ENCODE measurements at regions not wholly inside any gene's neighbourhood (a gene's known extent, or its start where the extent isn't known, plus 50 kb on each side); places are given as distances from the start of the nearest gene placed in this dataset.
"Not testable (repeated sequence)": the region's sequence is repeated elsewhere in the genome, so short reads cannot be mapped to it uniquely, and the experiment has no call there.

- no peak for FAIRE-seq
Measured at GRCh38 chr5:105088102-105088501, 1525.5 kb upstream of the NUDT12 start.

- FAIRE-seq = no peak
Measured at GRCh38 chr5:105057893-105058292, 1495.3 kb upstream of the NUDT12 start.

DNA sequence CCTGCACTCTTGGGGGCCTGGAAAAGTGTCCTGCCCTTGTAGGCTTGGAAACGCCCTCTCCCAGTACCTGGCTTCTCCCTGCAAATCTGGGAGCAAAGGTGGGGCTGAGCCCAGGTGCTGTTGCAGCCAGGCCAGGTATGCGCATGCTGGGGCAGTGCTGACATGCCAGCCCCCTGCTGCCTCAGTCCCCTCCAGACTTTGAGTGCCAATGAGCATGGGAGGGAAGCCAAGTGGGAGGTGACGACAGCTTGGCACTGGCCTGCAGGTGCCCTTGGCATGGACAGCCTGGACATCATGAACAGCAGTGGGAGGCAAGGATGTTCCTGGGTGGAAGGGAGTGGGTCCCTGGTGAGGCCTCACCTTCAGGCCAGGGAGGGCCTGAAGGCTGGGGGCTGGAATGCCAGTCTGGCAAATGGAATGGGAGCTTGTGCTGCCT is 1494.4 kb upstream of the NUDT12 start:
- FAIRE-seq = no peak

- FAIRE-seq = no peak
Measured at GRCh38 chr5:105054406-105054805, 1491.8 kb upstream of the NUDT12 start.

DNA sequence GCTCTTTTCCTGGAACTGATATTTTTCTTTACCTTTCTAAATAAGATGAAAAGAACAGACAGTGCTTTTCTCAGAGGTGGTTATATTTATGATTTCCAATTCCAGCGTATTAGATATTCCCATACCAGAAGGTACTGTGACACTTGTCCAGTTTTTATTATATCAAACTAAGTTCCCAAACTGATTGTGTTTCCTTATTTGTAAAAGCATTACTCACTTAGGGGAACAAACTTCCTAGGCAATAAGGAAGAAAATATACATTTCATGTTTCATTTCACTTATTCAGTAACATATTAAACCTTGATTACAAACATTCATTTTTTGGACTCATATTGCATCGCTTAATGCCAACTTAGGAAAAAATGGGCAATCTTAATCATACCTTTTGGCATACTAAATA is 1480.0 kb upstream of the NUDT12 start:
- FAIRE-seq = no peak

DNA sequence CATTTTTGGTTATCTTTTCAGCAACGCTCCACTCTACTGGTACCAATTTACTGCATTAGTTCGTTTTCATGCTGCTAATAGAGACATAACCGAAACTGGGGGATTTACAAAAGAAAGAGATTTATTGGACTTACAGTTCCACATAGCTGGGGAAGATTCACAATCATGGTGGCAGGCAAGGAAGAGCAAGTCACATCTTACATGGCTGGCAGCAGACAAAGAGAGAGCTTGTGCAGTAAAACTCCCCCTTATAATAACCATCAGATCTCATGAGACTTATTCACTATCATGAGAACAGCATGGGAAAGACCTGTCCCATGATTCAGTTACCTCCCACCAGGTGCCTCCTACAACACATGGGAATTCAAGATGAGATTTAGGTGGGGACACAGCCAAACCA is 1474.2 kb upstream of the NUDT12 start:
- not testable (repeated sequence) for FAIRE-seq

- FAIRE-seq = no peak
Measured at GRCh38 chr5:105034401-105034763, 1471.8 kb upstream of the NUDT12 start.

GRCh38 chr5:105033637-105034400 is 1471.2 kb upstream of the NUDT12 start:
- no peak for FAIRE-seq

DNA sequence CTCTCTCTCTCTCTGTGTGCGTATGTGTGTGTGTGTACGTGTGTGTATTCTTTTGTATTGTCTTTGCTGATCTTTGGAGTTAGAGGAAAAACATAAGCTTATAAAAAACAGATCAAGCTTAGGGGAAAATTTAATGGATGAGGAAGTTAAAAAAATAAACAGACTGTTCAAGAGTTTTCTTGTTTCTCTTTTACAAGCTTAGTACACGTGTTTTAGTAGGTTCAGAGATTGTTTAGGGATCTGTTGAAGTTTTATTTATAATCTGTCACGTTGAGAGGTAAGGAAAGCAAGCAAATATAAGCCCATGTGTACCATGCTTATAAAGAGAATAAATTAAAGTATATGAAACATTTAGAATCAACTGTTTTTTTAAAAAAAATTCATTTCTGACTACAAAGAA is 1470.3 kb upstream of the NUDT12 start:
- peak; percentile 67 for FAIRE-seq

- no peak for FAIRE-seq
Measured at GRCh38 chr5:105030153-105030552, 1467.6 kb upstream of the NUDT12 start.

DNA sequence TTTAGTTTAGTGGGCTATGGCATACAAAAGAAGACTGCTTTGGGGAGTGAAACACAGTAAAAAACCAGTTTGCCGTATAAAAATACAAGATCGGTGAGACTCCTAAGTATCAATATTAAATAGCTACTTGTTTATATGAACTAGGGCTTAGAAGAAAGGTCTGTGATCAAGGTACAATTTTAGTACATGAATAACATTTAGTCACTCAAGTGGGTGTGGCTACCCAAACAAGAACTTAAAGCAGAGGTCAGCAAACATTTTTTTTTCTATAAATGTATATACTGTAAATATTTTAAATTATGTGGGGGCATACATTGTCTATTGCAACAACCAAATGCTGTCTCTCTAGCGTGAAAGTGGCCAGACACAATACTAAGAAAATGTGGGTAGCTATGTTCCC is 1452.5 kb upstream of the NUDT12 start:
- no peak for FAIRE-seq

- FAIRE-seq = no peak
Measured at GRCh38 chr5:104998572-104998971, 1436.0 kb upstream of the NUDT12 start.

DNA sequence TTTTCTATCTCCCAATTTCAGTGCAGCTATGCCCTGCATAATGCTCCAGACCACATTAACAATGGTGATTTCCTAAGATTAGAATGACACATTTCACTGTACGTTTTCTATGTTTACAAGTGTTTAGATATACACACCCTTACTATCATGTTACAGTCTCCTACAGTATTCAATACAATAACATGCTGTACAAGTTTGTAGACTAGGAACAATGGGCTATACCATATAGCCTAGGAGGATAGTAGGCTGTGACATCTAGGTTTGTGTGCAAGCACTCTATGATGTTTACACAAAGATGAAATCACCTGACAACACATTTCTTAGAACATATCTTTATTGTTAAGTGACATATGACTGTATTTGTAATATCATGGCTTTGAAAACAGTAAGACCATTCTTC is 1435.6 kb upstream of the NUDT12 start:
- no peak for FAIRE-seq

DNA sequence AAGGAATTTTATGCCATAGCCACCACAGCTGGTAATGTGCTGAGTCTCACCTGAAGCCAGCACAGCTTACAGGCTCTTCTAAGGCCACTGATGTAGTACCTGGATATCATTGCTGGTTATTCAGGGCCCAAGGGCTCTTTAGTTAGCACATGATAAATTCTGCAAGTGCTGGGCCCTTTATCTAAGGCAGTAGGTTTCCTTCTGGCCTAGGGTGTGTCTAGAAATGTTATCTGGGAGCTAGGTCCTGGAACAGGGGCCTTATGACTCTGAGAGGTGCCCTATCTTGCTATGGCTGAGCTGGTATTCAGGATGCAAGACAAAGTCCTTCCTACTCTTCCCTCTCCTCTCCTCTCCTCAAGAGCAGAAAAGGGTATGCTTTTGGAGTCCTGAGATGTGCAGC is 1424.5 kb upstream of the NUDT12 start:
- no peak for FAIRE-seq

GRCh38 chr5:104977529-104977928 is 1414.9 kb upstream of the NUDT12 start:
- FAIRE-seq = no peak

GRCh38 chr5:104967806-104968410 is 1405.3 kb upstream of the NUDT12 start:
- no peak for FAIRE-seq

GRCh38 chr5:104965006-104965405 is 1402.4 kb upstream of the NUDT12 start:
- no peak for FAIRE-seq

- no peak for FAIRE-seq
Measured at GRCh38 chr5:104955479-104955878, 1392.9 kb upstream of the NUDT12 start.

- FAIRE-seq = no peak
Measured at GRCh38 chr5:104952876-104953275, 1390.3 kb upstream of the NUDT12 start.

DNA sequence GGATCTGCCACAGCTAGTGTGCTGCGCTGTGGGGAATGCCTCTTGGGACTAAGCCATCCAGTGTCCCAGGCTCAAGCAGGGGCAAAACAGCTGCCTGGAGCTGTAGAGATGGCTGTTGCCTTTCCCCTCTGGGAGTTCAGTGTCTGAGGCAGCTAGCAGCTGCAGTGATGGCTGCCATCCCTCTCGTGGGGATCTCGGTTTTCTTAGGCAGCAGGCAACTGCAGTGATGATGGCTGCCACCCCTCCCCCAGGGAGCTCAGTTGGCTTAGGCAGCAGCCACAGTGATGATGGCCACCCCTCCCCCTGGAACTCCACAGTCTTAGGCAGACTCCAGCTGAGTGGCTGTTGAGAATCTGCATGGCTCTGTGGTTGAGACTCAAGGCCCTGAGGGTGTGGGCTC is 1389.2 kb upstream of the NUDT12 start:
- no peak for FAIRE-seq

DNA sequence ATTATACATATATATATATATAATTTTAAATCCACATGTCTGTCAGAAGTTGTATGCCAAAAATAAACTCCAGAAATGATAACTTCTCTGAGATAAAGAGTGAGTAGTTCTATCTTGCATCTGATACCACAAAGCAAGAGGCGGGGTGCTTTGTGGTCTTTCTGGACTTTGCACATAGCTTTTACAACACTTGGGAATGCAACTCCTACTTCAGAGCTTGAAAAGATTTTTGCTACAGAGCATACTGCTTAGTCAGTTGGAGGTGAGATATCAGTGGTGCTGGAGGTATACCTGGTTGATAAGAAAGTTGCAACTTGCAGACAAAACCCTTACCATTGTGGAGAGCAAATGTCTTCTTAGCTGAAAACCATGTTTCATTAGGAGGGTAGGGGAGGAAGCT is 1384.5 kb upstream of the NUDT12 start:
- FAIRE-seq = no peak

- FAIRE-seq = no peak
Measured at GRCh38 chr5:104942735-104943134, 1380.1 kb upstream of the NUDT12 start.

DNA sequence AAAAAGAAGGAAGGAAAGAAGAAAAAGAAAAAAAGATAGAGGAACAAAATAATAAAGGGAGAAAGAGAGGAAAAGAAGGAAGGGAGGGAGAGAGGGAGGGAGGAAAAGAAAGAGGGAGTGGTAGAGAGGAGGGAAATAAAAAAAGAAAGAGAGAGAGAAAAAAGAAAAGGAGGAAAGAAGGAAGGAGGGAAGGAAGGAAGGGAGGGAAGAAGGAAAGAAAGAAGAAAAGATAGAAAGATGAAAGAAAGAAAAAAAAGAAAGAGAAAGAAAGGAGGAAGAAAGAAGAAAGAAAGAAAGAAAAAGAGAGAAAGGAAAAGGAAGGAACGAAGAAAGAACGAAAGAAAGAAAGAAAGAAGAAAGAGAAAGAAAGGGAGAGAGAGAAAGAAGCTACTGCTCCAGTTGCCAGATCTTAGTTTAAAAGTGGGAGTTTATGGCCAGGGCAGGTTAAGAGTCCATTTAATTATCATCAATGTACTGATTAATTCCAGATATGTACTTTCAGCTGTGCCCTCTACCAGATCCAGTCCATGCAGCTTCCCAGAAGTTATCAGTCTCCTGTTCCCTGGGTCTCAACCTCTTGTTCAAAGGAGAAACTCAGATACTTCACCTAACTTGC is 1378.5 kb upstream of the NUDT12 start:
- no peak for FAIRE-seq

- no peak for FAIRE-seq
Measured at GRCh38 chr5:104937598-104937997, 1375.0 kb upstream of the NUDT12 start.

Data from G401.6 (cell line).